Fibroblast of lung (primary cell): ENCODE measurements at regions not wholly inside any gene's neighbourhood (a gene's known extent, or its start where the extent isn't known, plus 50 kb on each side); places are given as distances from the start of the nearest gene placed in this dataset.

Source experiments
- DNase-seq, 2 donors: peaks; one replicate each; pipeline versions ENCODE4 v3.0.0 to v3.0.0-alpha.2; 2010; ENCODE audit warnings: low read depth in 2 of 2
- H2AFZ ChIP-seq: 2 replicates; pipeline ENCODE4 v1.5.1; 2012; ENCODE audit warnings: low read length, control low read depth, inconsistent platforms
- H3K27ac ChIP-seq: 2 replicates; pipeline ENCODE4 v1.5.1; 2011; ENCODE audit warnings: low read length, control low read depth; ENCODE audit not compliant: insufficient read depth
- H3K27me3 ChIP-seq: 2 replicates; pipeline ENCODE4 v1.5.1; 2011; ENCODE audit warnings: mild to moderate bottlenecking, low read length; ENCODE audit not compliant: control insufficient read depth, insufficient read depth
- H3K36me3 ChIP-seq: 2 replicates; pipeline ENCODE4 v1.5.1; 2011; ENCODE audit warnings: low read length; ENCODE audit not compliant: control insufficient read depth, insufficient read depth
- H3K4me1 ChIP-seq: 2 replicates; pipeline ENCODE4 v1.5.1; 2011; ENCODE audit warnings: low read length; ENCODE audit not compliant: control insufficient read depth, insufficient read depth; ENCODE audit errors: extremely low read depth
- H3K4me2 ChIP-seq: 2 replicates; pipeline ENCODE4 v1.5.1; 2011; ENCODE audit warnings: low read length, control low read depth; ENCODE audit not compliant: insufficient read depth; ENCODE audit errors: extremely low read depth
- H3K4me3 ChIP-seq, 4 experiments: fragments of 200-600 bp in 1 of 4; sonication (generic) in 1 of 4; replicated peaks in 1 of 4; 2 replicates each; pipeline ENCODE4 v1.5.1; 2011 to 2016; ENCODE audit warnings: low read length in 4 of 4, low read depth in 3 of 4, mild to moderate bottlenecking in 3 of 4, control low read depth in 2 of 4, inconsistent platforms in 1 of 4, mixed read lengths in 1 of 4; ENCODE audit not compliant: insufficient read depth in 1 of 4; ENCODE audit errors: control extremely low read depth in 1 of 4
- H3K79me2 ChIP-seq: 2 replicates; pipeline ENCODE4 v1.5.1; 2012; ENCODE audit warnings: mild to moderate bottlenecking, low read length, inconsistent platforms; ENCODE audit not compliant: control insufficient read depth, insufficient read depth
- H3K9ac ChIP-seq: 2 replicates; pipeline ENCODE4 v1.5.1; 2011; ENCODE audit warnings: mild to moderate bottlenecking, low read length, control low read depth; ENCODE audit not compliant: insufficient read depth
- H3K9me3 ChIP-seq: 2 replicates; pipeline ENCODE4 v1.5.1; 2012; ENCODE audit warnings: low read depth, low read length; ENCODE audit not compliant: control insufficient read depth, insufficient read depth
- H4K20me1 ChIP-seq: 2 replicates; pipeline ENCODE4 v1.5.1; 2011; ENCODE audit warnings: low read length; ENCODE audit not compliant: control insufficient read depth, insufficient read depth; ENCODE audit errors: extremely low read depth
- EZH2 ChIP-seq: IDR thresholded peaks from 2 replicates; pipeline ENCODE4 v1.5.1; 2012; ENCODE audit warnings: low read length, control low read depth, mild to moderate bottlenecking; ENCODE audit errors: missing control alignments
- TF ChIP-seq, protein P1 (sequence below), 2 donors: IDR thresholded peaks in 1 of 2; conservative IDR thresholded peaks in 1 of 2; 1 replicate in 1 of 2; 2 replicates in 1 of 2; pipeline ENCODE4 v1.5.1; 2011 to 2012; ENCODE audit warnings: low read length in 2 of 2, control low read depth in 1 of 2, inconsistent platforms in 1 of 2, low read depth in 1 of 2, mild to moderate bottlenecking in 1 of 2

DNA sequence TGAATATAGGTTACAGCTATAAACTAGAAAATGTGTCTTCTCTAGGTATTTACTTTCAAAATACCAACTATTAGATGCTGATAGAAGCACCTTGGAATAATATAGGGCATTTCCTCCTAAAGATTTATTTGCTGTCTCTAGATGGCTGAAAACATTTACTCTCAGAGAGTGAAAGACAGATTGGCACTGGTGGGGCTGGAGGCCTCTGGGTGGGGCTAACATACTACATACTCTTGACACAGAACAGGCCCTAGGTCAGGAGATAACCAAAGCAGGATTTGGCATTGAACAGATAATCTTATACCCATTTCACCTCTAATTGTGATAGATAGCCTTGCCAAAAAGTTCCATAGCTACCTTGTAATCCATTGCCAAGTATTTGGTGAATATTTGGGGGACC is 253.3 kb upstream of the TBC1D5 start:
- no peak for DNase-seq
- H3K27me3 ChIP-seq, result no peaks in the 10 kb centered on the region
- H3K9me3 ChIP-seq, result no peaks in the 10 kb centered on the region
- no peak overlapping the region for H3K9ac ChIP-seq
- no peaks in the 10 kb centered on the region for H3K36me3 ChIP-seq
- no peaks in the 10 kb centered on the region for H4K20me1 ChIP-seq
- H3K4me2 ChIP-seq, result no peak overlapping the region
- no peak overlapping the region for H3K27ac ChIP-seq
- H3K79me2 ChIP-seq, result no peaks in the 10 kb centered on the region
- TF ChIP-seq, protein P1, sequence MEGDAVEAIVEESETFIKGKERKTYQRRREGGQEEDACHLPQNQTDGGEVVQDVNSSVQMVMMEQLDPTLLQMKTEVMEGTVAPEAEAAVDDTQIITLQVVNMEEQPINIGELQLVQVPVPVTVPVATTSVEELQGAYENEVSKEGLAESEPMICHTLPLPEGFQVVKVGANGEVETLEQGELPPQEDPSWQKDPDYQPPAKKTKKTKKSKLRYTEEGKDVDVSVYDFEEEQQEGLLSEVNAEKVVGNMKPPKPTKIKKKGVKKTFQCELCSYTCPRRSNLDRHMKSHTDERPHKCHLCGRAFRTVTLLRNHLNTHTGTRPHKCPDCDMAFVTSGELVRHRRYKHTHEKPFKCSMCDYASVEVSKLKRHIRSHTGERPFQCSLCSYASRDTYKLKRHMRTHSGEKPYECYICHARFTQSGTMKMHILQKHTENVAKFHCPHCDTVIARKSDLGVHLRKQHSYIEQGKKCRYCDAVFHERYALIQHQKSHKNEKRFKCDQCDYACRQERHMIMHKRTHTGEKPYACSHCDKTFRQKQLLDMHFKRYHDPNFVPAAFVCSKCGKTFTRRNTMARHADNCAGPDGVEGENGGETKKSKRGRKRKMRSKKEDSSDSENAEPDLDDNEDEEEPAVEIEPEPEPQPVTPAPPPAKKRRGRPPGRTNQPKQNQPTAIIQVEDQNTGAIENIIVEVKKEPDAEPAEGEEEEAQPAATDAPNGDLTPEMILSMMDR (conservative IDR thresholded peaks at IDR 0.05 in 1 of 2, IDR thresholded peaks at IDR 0.05 in 1 of 2; ENCODE audit: low read depth in 1 of 2, low read length in 2 of 2), result no peak
- TF ChIP-seq EZH2, result no peak
- no peak overlapping the region for H3K4me3 ChIP-seq
- no peaks in the 10 kb centered on the region for H3K4me1 ChIP-seq
- H2AFZ ChIP-seq, result no peak overlapping the region

DNA sequence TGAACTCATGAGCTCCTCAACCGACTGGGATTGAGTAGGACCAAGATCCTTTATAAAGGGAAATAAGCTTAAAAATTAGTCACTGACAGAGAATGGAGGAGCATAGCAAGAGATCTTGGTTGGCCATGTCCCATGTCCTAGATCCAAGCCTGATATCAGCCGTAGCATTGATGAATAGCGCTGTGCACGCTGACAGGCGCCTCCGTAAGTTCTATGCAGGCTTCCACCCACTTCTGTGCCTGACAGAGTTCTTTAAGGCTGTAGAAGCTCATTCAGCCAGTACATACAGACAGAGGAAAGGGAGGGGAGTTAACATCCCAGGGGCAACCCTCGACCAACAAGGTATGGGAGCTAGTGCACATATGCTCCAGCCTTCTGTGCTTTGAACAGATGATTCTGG is 251.7 kb upstream of the TBC1D5 start:
- Histone ChIP-seq H3K9me3 (no peaks in the 10 kb centered on the region), H3K79me2 (no peaks in the 10 kb centered on the region), H3K9ac (no peak overlapping the region), H3K4me3 (no peak overlapping the region), H2AFZ (no peak overlapping the region), H3K36me3 (no peaks in the 10 kb centered on the region), H3K27me3 (no peaks in the 10 kb centered on the region), H3K27ac (no peak overlapping the region), H3K4me1 (no peaks in the 10 kb centered on the region), H3K4me2 (no peak overlapping the region), H4K20me1 (no peaks in the 10 kb centered on the region)
- DNase-seq, result no peak
- no peak for TF ChIP-seq EZH2
- TF ChIP-seq, protein P1 (conservative IDR thresholded peaks at IDR 0.05 in 1 of 2, IDR thresholded peaks at IDR 0.05 in 1 of 2; ENCODE audit: low read depth in 1 of 2, low read length in 2 of 2), result no peak

DNA sequence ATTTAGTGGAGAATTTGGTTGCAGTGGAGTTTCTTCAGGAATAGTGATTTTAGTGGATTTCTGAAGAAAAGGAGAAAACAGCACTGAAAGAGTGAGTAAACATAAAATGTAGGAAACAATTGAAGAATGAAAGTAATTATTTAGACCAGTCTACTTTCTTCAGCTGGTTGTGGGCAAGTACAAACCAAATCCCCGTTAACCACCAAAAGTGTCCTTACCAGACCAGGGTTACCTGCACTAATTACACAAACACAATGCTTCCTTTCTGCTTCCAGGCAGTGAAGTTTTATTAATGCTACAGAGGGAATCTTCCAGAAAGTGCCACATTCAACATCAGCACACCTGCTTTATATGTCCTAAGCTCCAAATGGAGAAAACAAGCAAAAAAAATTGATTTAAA is 248.0 kb upstream of the TBC1D5 start:
- H3K27ac ChIP-seq, result no peak overlapping the region
- H3K9me3 ChIP-seq, result no peaks in the 10 kb centered on the region
- H3K4me1 ChIP-seq, result no peaks in the 10 kb centered on the region
- H3K27me3 ChIP-seq, result no peaks in the 10 kb centered on the region
- H3K9ac ChIP-seq, result no peak overlapping the region
- TF ChIP-seq, protein P1 (conservative IDR thresholded peaks at IDR 0.05 in 1 of 2, IDR thresholded peaks at IDR 0.05 in 1 of 2; ENCODE audit: low read depth in 1 of 2, low read length in 2 of 2), result no peak
- TF ChIP-seq EZH2, result no peak
- no peak overlapping the region for H3K4me2 ChIP-seq
- no peak overlapping the region for H2AFZ ChIP-seq
- no peak overlapping the region for H3K4me3 ChIP-seq
- no peaks in the 10 kb centered on the region for H4K20me1 ChIP-seq
- no peak for DNase-seq
- H3K36me3 ChIP-seq, result no peaks in the 10 kb centered on the region
- H3K79me2 ChIP-seq, result no peaks in the 10 kb centered on the region
